GM21529 (cell line): ENCODE measurements at regions not wholly inside any gene's neighbourhood (a gene's known extent, or its start where the extent isn't known, plus 50 kb on each side); places are given as distances from the start of the nearest gene placed in this dataset.
"Not testable (repeated sequence)": the region's sequence is repeated elsewhere in the genome, so short reads cannot be mapped to it uniquely, and the experiment has no call there.

Source experiments
- ATAC-seq: cut with Tn5 transposase; IDR thresholded peaks from one replicate; pipeline ENCODE4 v1.9.1; 2021; ENCODE audit not compliant: unreplicated experiment

DNA sequence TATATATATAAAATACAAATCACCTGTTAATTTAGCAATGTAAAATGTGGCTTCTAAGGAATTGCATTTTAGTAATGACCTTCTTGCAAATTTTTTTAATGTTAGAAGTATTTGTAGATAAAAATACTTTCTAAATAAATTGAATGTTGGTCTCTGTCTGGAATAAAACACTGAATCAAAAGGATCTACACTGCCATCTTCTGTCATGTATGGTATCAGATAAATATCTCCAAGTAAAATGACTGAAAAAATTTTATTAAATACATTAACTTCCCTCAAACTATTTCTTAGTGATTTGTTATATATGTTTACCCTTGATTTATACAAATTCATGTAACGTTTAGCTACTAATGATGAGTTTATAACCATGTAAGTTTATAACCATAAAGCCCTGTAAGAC, 2029.3 kb downstream of the MRPL39 start:
- ATAC-seq: no peak

DNA sequence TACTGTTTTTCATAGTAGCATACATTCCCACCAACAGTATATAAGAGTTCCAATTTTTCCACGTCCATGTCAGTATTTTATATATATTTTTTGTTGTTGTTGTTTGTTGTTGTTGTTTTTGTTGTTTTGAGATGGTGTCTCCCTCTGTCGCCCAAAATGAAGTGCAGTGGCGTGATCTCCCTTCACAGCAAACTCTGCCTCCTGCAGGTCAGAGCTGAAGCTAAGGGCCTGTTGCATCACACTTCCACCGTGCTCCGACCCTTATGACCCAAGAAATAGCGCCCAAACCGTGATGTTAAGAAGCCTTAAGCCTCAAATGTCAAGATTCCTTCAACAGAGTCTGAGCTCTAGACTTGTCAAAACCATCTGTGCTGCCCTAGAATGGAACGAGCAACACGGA, 2032.3 kb downstream of the MRPL39 start:
- ATAC-seq: no peak

DNA sequence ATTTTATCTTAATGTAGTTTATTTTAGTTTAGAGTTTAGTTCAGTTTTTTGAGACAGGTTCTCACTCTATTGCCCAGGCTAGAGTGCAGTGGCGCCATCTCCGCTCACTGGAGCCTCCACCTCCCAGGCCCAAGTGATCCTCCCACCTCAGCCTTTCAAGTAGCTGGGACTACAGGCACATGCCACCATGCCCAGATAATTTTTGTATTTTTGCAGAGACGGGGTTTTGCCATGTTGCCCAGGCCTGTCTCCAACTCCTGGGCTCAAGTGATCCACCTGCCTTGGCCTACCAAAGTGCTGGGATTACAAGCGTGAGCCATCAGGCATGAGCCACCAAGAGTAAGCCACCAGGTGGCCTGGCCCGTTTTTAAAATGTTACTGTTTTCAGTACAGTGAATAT, 2058.4 kb downstream of the MRPL39 start:
- ATAC-seq: not testable (repeated sequence)

DNA sequence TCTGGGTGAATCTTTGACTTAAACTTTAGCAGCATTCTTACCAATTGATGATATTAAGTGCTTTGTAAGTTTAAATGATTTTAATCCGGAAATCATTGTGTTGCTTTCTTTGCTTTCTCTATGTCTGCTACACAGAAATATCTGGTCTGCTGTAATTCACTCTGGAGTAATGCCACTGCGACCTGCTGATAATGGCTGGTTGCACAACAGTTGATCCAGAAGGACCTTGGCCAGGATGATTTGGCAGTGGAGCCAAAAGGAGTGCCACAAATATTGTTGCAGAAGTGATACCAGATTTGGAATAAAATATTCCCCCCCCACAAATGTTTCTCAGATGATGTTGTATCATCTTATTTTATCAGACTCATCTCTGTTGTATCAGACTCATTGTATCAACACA, 2063.9 kb downstream of the MRPL39 start:
- ATAC-seq: no peak

DNA sequence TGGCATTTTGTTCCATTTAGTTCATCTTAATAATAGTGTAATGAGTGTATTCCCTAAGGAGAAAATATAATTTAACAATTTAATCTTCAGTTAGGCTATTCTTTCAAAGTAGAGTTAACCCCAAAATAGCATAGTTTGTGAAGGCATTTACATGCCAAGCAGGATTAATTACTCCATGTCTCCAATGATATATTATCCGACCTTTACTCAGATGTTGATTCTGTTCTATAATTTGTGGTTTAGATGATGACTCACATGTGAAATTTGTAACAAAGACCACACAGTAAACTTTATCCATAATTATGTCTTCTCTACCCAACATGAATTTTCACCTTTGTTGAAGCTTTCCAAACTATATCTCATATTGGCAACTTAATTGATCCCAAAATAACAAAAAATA, 2065.2 kb downstream of the MRPL39 start:
- ATAC-seq: no peak

DNA sequence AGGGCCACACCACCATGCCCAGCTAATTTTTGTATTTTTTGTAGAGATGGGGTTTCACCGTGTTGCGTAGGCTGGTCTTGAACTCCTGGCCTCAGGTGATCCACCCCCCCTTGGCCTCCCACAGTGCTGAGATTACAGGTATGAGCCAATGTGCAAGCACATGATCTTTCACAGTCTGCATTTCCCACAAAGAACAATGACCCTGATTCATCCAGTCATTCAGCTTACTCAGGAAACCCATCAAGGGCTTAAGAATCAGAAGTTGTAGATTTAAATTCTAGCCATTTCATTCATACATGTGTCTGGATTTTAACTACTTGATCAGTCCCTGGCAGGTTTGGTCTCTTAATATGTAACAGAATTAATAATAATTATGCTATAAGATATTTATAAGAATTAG, 2065.7 kb downstream of the MRPL39 start:
- no peak for ATAC-seq

DNA sequence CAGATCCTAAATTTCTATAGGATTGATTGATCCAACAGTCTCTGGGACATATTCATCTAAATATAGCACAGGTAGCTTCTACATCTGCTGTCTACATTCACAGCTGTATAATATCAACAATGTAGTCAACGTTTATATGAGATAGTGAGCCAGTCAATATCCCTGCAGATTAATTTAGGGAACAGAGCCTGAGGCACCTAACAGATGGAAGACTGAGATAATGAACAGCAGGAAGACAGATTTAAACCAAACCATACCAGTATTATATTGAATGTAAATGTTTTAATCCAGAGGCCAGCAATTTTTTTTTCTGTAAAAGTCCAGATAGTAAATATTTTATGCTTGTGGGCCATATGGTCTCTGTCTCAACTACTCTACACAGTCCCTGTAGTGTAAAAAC, 2072.4 kb downstream of the MRPL39 start:
- no peak for ATAC-seq

DNA sequence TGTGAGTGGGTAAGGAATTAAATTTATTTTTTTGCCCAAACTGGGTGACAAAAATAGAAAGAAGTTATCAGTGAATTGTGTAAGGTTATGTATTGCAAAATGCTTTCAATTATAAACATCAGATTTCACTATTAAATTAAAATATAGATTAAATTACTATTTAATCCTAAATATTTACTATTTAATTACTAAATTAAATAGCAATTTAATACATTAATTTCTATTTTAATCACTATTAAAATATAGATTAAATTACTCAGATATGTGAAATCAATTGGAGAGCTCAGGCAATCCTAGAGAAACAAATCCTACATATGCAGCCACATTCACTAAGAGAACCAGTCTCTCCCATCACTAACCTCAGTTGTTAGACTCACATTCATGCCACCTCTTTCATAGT, 2075.8 kb downstream of the MRPL39 start:
- ATAC-seq: no peak

DNA sequence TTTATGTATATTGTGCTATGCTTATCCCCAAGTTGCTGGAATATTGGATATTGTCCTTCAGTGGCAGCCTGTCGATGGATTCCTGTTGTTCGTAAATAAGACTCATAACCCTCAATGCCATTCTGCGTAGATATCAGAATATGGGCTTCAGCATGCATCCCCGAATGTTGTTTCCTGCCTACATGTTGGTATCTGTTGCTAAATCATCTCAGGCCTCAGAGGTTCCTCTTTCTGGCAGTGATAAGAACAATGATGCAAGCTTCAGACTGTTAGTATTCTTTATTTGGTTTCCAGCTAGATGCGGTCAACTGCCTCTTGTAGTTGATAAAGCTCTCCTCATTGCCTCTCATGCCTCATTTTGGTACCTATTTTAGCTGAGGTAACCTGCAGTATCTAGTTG, 2082.6 kb downstream of the MRPL39 start:
- no peak for ATAC-seq

DNA sequence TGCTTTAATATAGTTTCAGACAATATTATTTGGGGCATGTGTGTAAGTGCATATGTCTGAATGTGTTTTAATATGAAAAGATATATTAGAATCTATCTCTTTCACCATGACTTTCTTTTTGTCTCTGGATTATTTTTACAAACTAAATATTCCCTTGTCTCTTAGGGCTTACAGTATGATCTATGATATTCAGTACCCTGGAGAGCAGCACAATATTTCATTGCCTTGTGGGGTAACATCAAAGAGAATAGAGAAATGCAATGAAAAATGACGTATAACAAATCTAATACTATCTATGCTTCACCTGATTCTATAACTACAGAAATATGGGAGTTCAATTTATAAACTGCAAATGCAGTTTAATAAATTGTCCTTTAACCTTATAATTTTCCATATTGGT, 2084.5 kb downstream of the MRPL39 start:
- ATAC-seq: no peak

DNA sequence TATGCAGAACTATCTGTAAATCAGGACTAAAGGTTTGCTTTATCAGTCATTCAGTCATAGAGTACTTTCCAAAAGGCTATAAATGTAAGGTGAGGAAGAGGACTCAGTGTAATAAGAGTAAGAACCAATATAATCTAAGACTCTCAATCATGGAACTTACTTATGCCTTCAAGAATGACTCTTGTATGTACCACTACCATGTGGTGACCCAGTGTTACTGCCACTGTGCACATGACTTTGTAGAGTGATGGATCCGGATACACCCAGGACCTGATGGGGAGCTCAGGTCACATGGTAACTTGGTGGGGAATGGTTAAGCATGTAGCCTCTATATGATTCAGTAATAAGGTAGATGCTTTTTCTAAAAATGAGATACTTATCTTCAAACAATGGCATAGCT, 2099.8 kb downstream of the MRPL39 start:
- ATAC-seq: no peak

DNA sequence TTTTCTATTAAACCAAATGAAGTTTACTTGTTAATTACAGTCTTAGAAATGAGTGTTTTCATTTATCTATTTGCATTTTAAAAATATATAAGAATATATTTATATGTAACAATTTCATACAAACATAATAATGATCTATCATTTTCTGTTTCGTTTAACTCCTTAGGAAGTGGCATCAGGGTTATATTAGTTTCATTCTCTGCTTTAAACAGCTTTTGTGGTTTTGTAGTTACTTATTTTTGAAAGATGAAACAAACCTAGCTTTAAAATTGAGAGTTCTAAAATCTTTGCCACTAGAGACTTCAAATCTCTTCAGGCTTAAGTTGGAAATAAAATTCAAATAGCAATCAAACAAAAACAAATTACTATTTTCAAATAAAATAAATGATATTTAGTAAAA, 2110.6 kb downstream of the MRPL39 start:
- peak; percentile 84 for ATAC-seq

DNA sequence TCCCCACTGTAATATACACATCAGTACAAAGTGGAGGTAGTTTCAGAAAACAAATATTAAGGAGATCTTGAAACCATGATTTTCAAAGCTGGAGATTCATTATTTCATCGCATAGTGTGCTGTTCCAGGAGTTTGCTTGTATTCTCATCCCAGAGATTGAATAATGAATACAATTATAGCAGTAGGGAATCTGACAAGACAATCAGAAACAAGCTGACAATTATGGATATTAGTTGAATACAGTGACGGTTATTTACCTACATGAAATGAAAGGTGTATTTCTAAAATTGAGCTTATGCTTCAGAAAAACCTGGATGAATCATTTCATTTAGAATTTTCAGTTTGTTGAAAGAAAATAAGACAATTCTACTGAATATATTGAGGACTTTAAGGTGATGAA, 2119.0 kb downstream of the MRPL39 start:
- no peak for ATAC-seq

DNA sequence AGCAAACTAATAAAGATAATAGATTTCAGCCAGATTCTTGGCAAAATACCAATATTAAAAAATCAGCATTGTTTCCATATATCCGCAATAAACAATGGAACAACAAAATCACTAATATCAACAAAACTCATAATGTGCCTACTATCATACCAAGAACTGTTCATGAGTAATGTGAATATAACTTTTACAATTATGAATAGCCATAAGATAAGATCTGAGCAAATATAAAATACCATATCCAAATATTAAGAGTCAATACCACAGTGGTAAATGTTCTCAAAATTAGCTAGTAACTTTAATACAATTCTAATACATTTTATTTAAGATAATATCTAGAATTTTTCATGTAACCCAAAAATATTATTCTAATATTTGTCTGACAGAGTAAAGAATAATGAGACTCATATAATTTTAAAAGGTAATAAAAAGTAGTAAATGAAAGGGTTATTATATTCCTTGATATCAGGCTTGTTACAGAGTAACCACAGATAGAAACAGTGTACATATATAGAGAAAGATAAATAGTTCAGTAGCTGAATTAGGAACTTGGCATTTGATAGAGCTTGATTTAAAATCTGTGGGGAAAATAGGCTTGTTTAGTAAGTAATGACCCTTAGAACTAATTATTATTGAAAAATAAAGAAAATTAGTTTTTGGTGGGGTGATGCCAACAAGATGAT, 2126.6 kb downstream of the MRPL39 start:
- ATAC-seq: no peak

DNA sequence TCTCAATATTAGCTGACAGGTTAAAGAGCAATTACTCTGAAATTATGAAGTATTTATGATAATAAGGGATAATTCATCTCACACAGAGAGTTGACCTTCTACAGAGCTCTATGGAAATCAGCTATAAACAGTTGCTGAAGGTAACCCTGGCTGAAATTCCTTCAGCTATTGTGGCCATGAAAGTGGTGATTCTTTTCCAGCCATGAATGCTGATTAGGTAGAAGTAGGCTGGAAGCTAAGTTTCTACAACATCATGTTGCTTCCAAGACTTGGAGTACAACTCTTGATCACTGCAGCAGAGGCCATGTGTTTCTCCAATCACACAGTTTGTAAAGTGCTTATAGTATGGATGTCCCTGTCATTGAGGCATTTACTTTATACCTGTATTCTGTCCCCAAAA, 2128.9 kb downstream of the MRPL39 start:
- ATAC-seq: no peak

DNA sequence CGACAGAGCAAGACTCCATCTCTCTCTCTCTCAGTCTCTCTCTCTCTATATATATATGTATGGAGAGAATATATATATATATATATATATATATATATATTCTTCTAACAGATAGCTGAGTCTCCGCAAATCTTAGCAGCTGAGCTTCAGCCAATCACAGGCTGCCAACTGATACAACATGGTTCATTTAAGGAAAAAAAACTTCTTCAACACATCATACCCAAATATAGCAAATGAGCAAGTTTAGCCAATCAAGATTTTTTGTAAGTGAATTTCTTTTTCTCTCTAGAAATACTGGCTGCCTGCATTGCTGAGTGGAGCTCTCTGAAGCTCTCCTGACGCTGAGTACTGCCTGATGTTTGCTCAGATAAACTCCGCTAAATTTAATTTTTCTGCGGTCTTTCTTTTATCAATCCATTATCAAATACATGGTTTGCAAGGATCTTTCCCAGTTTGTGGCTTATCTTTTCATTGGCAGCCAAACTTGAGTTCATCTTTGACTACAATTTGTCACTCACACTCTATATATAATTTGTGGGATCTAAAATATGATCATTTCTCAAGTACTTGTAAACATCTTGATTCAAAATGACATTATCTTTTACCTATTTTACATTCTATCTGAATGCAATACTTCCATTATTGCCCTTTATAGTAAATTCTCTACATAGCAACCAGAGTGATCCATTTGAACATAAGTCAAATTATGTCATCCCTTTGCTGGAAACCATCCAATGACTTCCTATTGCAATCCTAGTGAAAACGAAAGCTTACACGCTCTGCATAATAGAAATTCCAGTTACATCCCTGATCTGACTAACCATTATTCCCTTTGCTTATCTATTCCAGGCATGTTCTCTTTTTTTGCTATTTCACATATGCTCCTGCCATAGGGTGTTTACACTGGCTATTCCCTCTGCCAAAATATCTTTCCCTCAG, 2131.7 kb downstream of the MRPL39 start:
- no peak for ATAC-seq

DNA sequence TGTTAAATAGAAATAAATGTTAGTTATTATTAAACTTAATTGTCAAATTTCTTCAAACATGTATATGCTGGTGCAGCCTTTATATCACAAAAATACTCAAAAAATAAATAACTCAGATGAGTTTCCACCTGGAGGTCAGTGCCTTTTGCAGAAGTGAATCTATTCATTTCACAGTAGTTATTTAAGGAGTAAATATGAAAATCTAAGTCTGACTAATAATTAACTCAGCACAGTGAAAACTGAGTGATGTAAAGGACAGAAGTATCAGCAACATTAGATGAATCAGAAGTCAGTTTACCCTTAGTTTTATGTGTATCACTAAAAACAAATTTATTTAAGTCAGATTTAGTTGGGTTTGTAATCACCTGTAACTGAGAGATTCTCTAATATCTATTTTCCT, 2135.4 kb downstream of the MRPL39 start:
- peak; percentile 85 for ATAC-seq

DNA sequence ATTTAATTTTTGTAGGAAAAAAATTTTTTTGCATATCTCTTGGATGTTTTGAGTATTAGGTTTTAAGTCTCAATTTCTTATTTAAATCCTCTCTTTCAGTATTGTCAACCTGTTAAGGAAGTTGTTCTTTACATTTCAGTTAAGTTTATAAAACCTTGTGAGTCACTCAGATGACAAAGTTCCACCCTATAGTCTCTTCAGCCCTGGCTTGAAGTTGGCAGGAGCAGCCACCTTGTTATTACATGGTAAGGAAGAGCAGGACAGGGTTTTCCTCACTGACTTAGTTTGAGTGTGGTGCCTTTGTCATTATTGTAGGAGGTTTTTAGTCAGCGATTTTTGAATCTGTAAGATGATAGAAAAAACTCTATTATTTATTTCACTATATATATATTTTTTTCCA, 2143.9 kb downstream of the MRPL39 start:
- ATAC-seq: no peak

DNA sequence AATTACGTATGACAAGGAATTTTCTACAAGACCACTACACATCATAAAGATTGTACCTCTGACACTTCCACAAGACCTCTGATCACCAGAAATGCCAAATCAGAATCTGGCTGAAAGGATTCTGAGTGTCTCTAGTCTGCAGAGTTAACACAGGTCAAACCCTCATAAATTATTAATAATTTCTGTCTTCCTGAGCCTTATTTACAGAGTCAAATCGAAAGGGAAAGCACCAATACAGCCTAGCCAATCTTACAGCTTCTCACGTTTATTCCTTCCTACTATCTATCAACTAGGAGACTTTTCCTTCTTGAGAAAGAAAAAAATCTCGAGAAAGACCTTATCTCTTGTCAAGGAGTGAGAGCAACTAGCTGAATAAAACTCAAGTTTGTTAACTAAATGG, 2151.6 kb downstream of the MRPL39 start:
- ATAC-seq: peak; percentile 82

DNA sequence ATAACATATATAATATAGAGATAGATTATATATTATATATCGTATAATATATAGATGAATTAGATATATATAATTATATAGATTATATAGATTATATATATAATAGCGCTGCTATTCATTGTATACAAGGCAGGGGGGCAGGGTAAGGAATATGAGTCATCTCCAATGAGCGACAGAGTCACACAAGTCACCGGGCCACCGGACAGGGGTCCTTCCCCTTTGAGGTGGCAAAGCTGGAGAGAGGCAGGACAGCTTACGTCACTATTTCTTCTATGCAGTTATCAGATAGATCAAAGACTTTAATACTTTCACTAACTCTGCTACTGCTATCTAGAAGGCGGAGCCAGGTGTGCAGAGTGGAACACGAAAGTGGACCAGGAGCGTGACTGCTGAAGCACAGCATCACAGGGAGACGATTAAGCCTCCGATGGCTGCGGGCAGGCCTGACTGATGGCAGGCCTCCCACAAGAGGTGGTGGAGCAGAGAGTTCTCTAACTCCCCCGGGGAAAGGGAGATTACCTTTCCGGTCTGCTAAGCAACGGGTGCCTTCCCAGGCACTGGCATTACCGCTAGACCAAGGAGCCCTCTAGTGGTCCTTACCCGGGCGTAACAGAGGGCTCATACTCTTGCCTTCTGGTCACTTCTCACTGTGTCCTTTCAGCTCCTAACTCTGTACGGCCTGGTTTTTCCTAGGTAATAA, 2154.7 kb downstream of the MRPL39 start:
- ATAC-seq: no peak

DNA sequence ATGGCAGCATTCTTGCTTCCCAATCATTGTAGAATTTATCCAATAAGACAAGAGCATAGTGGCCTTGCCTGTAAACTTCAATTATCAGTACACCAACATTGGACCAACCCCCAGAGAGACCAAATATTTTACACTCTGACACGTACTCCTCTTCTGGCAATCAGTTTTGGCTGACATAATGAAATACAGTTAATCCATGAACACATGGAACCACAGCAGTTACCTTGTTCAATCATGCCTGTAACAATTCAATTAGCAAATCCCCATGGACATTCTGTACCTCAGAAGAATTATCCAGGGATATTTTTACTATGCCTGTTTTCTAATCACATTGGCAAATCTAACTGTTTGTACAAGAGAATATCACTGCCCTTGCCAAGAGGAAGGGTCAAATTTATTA, 2162.0 kb downstream of the MRPL39 start:
- no peak for ATAC-seq

DNA sequence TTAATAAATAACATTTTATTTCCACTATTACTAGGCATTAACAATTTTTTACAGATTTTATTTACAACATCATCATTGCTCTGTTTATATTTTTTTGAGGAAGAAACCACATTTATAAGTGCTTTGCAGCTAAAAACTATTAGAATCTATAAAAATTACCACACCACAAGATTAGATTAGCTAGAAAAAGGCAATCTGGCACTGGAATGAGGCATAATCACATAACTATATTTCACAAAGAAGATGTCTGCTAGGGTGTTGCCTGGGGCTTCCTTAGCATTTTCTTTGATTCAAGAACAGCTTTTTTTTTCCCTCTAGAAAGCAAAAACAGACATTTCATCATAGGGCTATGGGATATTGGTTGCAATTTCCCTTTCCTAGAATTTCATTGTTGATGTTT, 2169.2 kb downstream of the MRPL39 start:
- ATAC-seq: no peak
